ENCODE measurements at regions not wholly inside any gene's neighbourhood (a gene's known extent, or its start where the extent isn't known, plus 50 kb on each side); places are given as distances from the start of the nearest gene placed in this dataset.

- CTCF ChIA-PET, result no interaction called here
Measured at GRCh38 chr11:28599656-28600055, 491.5 kb downstream of the METTL15 start.

GRCh38 chr11:28598531-28598930 is 490.3 kb downstream of the METTL15 start:
- Histone ChIP-seq H3K9ac (ENCODE audit: low read length) (no peak overlapping the region), H2AFZ (ENCODE audit: low read length) (no peak overlapping the region), H3K79me2 (ENCODE audit: low read length) (no peaks in the 10 kb centered on the region), H3K4me3 (ENCODE audit: low read length) (no peak overlapping the region), H3K9me2 (replicated peaks; ENCODE audit: low read length) (no peaks in the 10 kb centered on the region), H4K20me1 (ENCODE audit: low read length) (no peaks in the 10 kb centered on the region), H3K4me2 (ENCODE audit: low read length) (no peak overlapping the region), H3K4me1 (ENCODE audit: insufficient read depth, low read length) (no peaks in the 10 kb centered on the region), H3K9me3 (ENCODE audit: low read length) (no peaks in the 10 kb centered on the region), H3K27me3 (ENCODE audit: low read length) (no peaks in the 10 kb centered on the region), H3K36me3 (ENCODE audit: low read depth, low read length) (no peaks in the 10 kb centered on the region), H3F3A (ENCODE audit: low read length, unreplicated experiment) (no peaks in the 10 kb centered on the region), H3K27ac (ENCODE audit: low read length) (no peak overlapping the region)
- ATAC-seq, result no peak
- TF ChIP-seq EZH2 (IDR thresholded peaks at IDR 0.05; ENCODE audit: low read length, unreplicated experiment) (no peak), CTCF (conservative IDR thresholded peaks at IDR 0.05; ENCODE audit: low read depth, low read length) (no peak), EZH2phosphoT487 (IDR thresholded peaks at IDR 0.05; ENCODE audit: borderline replicate concordance, low read length) (no peak)
- intact Hi-C loops (cut with micrococcal nuclease), result no loop called here
- no TSS peak for BruUV-seq (replicated peaks)
- ChIA-PET CTCF (no interaction called here), POLR2A (ENCODE audit: unreplicated experiment) (no interaction called here)
- DNase-seq, result no peak

More at GRCh38 chr11:28599656-28600055, 491.5 kb downstream of the METTL15 start:
- no peak for ATAC-seq
- POLR2A ChIA-PET (ENCODE audit: unreplicated experiment), result no interaction called here
- Histone ChIP-seq H3K4me1 (ENCODE audit: insufficient read depth, low read length) (no peaks in the 10 kb centered on the region), H3K9me2 (replicated peaks; ENCODE audit: low read length) (no peaks in the 10 kb centered on the region), H2AFZ (ENCODE audit: low read length) (no peak overlapping the region), H3K79me2 (ENCODE audit: low read length) (no peaks in the 10 kb centered on the region), H3K9ac (ENCODE audit: low read length) (no peak overlapping the region), H3F3A (ENCODE audit: low read length, unreplicated experiment) (no peaks in the 10 kb centered on the region), H3K4me3 (ENCODE audit: low read length) (no peak overlapping the region), H3K36me3 (ENCODE audit: low read depth, low read length) (no peaks in the 10 kb centered on the region), H3K4me2 (ENCODE audit: low read length) (no peak overlapping the region), H3K9me3 (ENCODE audit: low read length) (no peaks in the 10 kb centered on the region), H3K27me3 (ENCODE audit: low read length) (no peaks in the 10 kb centered on the region), H4K20me1 (ENCODE audit: low read length) (no peaks in the 10 kb centered on the region), H3K27ac (ENCODE audit: low read length) (no peak overlapping the region)
- no TSS peak for BruUV-seq (replicated peaks)
- intact Hi-C loops (cut with micrococcal nuclease), result no loop called here
- DNase-seq, result no peak
- TF ChIP-seq EZH2phosphoT487 (IDR thresholded peaks at IDR 0.05; ENCODE audit: borderline replicate concordance, low read length), result no peak
- TF ChIP-seq CTCF (conservative IDR thresholded peaks at IDR 0.05; ENCODE audit: low read depth, low read length), result no peak
- no peak for TF ChIP-seq EZH2 (IDR thresholded peaks at IDR 0.05; ENCODE audit: low read length, unreplicated experiment)

- BruUV-seq (replicated peaks), result no TSS peak
- H2AFZ ChIP-seq (ENCODE audit: low read length), result no peak overlapping the region
- no peak for TF ChIP-seq EZH2phosphoT487 (IDR thresholded peaks at IDR 0.05; ENCODE audit: borderline replicate concordance, low read length)
- no peak for TF ChIP-seq EZH2 (IDR thresholded peaks at IDR 0.05; ENCODE audit: low read length, unreplicated experiment)
- no peak for TF ChIP-seq CTCF (conservative IDR thresholded peaks at IDR 0.05; ENCODE audit: low read depth, low read length)
- H3K9me3 ChIP-seq (ENCODE audit: low read length), result no peaks in the 10 kb centered on the region
- H3F3A ChIP-seq (ENCODE audit: low read length, unreplicated experiment), result no peaks in the 10 kb centered on the region
- H4K20me1 ChIP-seq (ENCODE audit: low read length), result no peaks in the 10 kb centered on the region
- no peak overlapping the region for H3K27ac ChIP-seq (ENCODE audit: low read length)
- H3K27me3 ChIP-seq (ENCODE audit: low read length), result no peaks in the 10 kb centered on the region
- H3K4me2 ChIP-seq (ENCODE audit: low read length), result no peak overlapping the region
- no peaks in the 10 kb centered on the region for H3K9me2 ChIP-seq (replicated peaks; ENCODE audit: low read length)
- POLR2A ChIA-PET (ENCODE audit: unreplicated experiment), result no interaction called here
- ATAC-seq, result no peak
- no peaks in the 10 kb centered on the region for H3K79me2 ChIP-seq (ENCODE audit: low read length)
- H3K36me3 ChIP-seq (ENCODE audit: low read depth, low read length), result no peaks in the 10 kb centered on the region
- CTCF ChIA-PET, result no interaction called here
- no peak for DNase-seq
- no peaks in the 10 kb centered on the region for H3K4me1 ChIP-seq (ENCODE audit: insufficient read depth, low read length)
- H3K9ac ChIP-seq (ENCODE audit: low read length), result no peak overlapping the region
- H3K4me3 ChIP-seq (ENCODE audit: low read length), result no peak overlapping the region
- intact Hi-C loops (cut with micrococcal nuclease), result no loop called here
Measured at GRCh38 chr11:28596816-28597215, 488.6 kb downstream of the METTL15 start.
